ENCODE measurements at regions not wholly inside any gene's neighbourhood (a gene's known extent, or its start where the extent isn't known, plus 50 kb on each side); places are given as distances from the start of the nearest gene placed in this dataset.

DNA sequence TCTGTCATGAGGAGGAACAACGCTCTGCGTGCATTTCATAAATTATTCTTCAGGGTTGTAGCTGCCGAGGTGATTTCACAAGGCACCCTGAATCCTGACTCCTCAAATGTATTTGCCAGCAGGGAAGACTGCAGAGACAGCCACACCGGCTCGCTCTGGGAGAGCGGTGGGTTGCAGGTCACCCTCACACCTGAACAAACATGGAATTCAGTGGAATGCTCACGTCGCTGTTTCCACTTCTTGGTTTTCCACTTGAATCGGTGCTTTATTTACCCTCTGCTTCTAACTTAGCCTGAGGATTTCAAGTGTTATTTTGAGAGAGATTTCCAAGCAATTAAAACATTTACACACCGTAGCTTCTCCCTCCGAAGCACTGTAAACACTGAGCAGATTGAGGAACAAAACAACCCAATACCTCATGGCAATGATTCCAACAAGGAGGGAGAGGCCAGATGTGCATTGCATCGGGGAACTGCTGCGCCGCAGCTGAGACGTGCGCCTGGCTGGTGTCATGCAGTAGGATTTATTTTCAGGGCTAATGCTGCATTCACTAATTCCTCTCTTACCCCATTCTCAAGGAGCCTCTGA lies 59.5 kb upstream of the GGTLC1 start:
- DNase-seq = no peak

DNA sequence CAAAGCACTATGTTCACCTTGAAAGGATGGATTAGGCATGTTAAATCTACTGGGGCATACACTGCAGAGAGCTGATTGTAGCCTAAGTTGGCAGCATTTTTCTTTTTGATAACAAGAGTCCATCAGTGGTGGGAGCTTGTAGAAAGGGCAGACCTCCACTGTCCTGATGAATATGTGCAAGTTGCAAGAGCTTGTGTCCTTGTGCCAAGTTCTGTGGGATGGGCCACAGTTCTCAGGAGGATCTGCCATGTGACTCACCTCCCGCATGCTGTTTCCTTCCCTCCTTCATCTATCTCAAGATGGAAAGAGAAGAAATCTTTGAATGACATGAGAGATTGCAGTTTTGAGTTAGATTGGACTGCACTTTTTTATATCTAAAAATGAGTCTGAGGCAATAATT lies 58.3 kb upstream of the GGTLC1 start:
- no peak for DNase-seq

DNA sequence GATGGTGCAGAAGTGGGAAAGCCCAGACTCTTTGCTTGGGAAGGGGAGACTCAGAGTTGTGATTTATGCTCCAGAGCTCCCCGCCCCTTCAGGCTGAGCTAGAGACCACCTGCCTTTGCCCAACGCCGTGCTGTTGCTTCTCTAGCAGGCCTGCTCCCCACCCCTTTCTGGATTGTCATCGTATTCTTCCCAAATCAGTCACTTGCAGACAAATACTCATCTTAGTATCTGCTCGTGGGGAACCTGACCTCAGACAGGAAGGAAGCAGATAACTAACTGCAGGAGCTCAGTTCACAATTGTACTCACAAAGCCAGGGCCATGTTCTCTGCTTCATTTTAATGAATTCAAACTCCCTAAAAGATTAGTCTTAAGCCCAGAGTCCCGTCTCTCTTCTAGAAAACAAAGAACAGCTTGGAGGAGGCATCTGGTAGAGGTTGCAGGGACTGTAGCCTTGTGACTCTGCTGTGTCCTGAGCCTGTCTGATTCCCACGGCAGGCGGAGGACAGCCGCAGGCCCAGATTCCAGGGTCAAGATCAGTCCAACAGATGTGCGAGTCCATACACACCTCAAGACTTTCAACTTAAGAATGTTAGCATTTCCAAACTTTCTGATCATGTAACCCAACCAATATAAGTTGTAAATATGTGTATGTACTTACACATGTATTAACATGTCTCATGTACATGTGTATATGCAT lies 57.2 kb upstream of the GGTLC1 start:
- no peak for DNase-seq

DNA sequence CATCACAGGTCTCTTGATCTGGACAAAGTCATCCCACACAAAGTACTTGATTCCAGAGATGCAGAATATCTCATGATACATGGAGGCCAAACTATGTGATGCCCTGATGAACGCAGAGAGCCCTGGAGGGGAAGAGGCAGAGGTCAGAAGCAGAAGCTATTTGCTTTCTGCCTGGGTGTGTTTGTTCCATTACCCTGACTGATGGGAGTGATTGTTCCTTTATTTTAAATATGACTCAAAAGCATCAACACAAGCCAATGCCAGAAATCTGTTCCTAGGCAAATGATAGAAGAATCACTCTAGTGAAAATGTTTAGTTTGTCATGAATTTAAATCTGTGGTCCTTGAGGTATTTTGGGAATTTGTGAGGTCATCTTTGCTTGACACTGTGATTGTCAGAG lies 54.7 kb upstream of the GGTLC1 start:
- no peak for DNase-seq

DNA sequence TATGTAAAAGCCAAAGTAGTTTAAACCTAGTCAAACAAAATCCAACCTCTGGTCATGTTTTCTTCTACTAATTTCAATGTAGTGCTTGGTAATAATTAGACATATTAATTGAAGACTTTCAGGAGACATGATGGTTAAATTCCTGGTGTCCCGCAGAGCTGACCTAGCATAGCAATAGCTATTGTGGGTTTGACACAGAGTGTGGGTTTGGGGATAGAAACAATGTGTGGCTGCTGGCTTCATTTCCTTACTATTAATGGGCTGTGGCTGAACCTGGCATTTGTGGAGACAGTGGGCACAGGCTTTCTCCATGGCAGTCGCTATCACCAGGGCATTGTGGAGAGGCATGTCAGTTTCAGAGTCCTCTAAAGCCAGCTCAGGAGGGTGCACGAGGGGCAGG lies 54.1 kb upstream of the GGTLC1 start:
- no peak for DNase-seq

DNA sequence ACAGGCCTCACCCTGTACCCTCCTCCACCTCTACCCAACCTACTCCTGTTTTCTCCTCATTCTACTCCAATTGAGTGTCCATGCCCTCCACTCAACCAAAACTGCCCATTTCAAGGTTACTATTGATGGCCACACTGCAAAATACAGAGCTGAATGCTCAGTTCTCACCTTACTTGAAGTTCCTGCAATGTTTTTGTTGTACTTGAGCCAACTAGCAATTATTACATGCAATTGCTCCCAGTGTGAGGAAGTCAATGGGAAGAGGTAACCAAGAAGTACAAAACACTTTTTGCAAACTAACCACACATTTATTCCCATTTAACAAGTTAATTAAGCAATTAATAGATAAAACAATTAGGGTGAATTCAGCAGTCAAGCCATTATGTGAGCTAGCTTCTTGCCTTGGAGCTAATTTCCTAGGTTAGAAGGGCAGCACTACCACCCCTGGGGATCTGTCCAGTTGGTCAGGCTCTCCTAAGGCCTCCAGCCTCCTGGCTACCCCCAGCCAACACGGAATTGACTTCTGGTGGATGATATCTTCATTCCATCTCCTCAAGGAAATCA lies 52.4 kb upstream of the GGTLC1 start:
- DNase-seq = no peak

DNA sequence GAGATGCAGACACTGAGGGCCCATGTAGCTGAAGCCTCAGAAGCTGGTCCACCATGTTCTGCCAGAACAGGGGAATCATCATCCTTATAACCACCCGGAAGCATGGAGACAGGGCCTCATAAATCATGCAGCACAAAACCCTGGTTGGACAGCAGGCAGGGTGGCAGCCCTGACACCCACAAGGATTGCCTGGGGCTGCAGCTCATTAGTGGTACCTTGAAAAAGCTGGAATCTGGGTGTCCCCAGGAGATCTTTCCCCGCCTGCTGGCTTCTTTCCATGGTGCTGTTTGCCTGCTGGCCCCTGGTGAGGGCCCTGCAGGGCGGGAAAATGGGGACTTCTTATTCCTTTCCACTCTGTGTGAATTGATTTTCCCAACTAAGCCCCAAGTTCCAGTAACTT lies 50.6 kb upstream of the GGTLC1 start:
- DNase-seq = no peak
